HUES6 (cell line): ENCODE measurements at regions not wholly inside any gene's neighbourhood (a gene's known extent, or its start where the extent isn't known, plus 50 kb on each side); places are given as distances from the start of the nearest gene placed in this dataset.

Source experiments
- H3K27ac ChIP-seq: 2 replicates; pipeline ENCODE4 v1.7.0; 2013; ENCODE audit warnings: low read depth, mild to moderate bottlenecking, low read length, inconsistent platforms
- H3K27me3 ChIP-seq: 2 replicates; pipeline ENCODE4 v1.6.1; 2013; ENCODE audit warnings: low read length; ENCODE audit not compliant: control insufficient read depth, insufficient read depth
- H3K36me3 ChIP-seq: 2 replicates; pipeline ENCODE4 v1.6.1; 2013; ENCODE audit warnings: low read length; ENCODE audit not compliant: control insufficient read depth, insufficient read depth
- H3K4me1 ChIP-seq: 2 replicates; pipeline ENCODE4 v1.6.1; 2013; ENCODE audit warnings: low read length; ENCODE audit not compliant: control insufficient read depth, insufficient read depth
- H3K4me3 ChIP-seq: 2 replicates; pipeline ENCODE4 v1.5.1; 2013; ENCODE audit warnings: low read depth, low read length
- H3K9ac ChIP-seq: one replicate; pipeline ENCODE4 v1.6.1; 2013; ENCODE audit warnings: mild to moderate bottlenecking, low read length
- H3K9me3 ChIP-seq: 2 replicates; pipeline ENCODE4 v1.6.1; 2013; ENCODE audit warnings: low read depth, low read length; ENCODE audit not compliant: control insufficient read depth, insufficient read depth

DNA sequence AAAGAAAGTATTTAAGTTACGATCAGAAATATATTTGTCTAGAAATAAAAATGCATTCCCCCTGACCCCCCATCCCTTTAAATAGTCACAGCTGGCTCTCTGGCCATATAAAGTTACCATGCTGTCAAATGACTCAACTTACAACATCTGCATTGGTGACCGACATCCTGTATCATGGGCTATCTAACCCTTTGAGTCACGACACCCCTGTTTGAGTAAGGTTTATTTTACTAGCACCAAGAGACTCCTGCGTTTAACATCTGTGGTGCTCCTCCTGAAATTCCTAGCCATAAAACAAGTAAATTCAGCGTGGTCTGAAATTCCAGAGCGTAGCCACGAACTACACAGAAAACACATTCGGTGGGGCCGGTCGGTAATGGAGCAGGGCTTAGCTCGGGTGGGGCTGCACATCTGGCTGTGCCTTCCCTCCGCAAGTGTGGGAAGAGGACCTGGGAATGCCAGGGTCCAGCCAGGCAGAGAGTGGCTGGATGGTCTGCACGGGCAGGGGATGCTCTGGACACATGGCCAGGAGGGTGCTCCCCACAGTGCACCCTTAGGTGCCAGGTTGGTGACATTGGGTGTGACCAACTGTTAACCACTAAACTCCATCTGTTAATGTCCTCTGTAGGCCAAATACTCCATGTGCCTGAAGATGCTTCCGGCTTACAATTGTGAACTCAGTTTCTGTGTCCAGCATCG, 53.0 kb upstream of the CLDN14 start:
- Histone ChIP-seq H3K9me3 (no peaks in the 10 kb centered on the region), H3K4me1 (peaks cover 13% of the 10 kb centered on the region; the same call in 1 of the 2 replicates), H3K9ac (no peak overlapping the region), H3K27ac (no peak overlapping the region), H3K27me3 (no peaks in the 10 kb centered on the region), H3K36me3 (no peaks in the 10 kb centered on the region), H3K4me3 (no peak overlapping the region)

- Histone ChIP-seq H3K36me3 (no peaks in the 10 kb centered on the region), H3K27ac (no peak overlapping the region), H3K27me3 (no peaks in the 10 kb centered on the region), H3K4me3 (no peak overlapping the region), H3K9me3 (no peaks in the 10 kb centered on the region), H3K9ac (no peak overlapping the region), H3K4me1 (peaks cover 13% of the 10 kb centered on the region; the same call in 1 of the 2 replicates)
Measured at GRCh38 chr21:36533468-36533848, 53.5 kb upstream of the CLDN14 start.

- peaks cover 13% of the 10 kb centered on the region; the same call in 1 of the 2 replicates for H3K4me1 ChIP-seq
- no peak overlapping the region for H3K27ac ChIP-seq
- H3K9me3 ChIP-seq = no peaks in the 10 kb centered on the region
- H3K27me3 ChIP-seq = no peaks in the 10 kb centered on the region
- H3K9ac ChIP-seq = no peak overlapping the region
- no peaks in the 10 kb centered on the region for H3K36me3 ChIP-seq
- no peak overlapping the region for H3K4me3 ChIP-seq
Measured at GRCh38 chr21:36534656-36535055, 54.7 kb upstream of the CLDN14 start.

GRCh38 chr21:36535618-36536241, 55.8 kb upstream of the CLDN14 start:
- Histone ChIP-seq H3K4me1 (peaks cover 13% of the 10 kb centered on the region; the same call in 1 of the 2 replicates), H3K27me3 (peaks cover 2% of the 10 kb centered on the region; the same call in 1 of the 2 replicates), H3K4me3 (no peak overlapping the region), H3K27ac (no peak overlapping the region), H3K9ac (no peak overlapping the region), H3K36me3 (no peaks in the 10 kb centered on the region), H3K9me3 (no peaks in the 10 kb centered on the region)

DNA sequence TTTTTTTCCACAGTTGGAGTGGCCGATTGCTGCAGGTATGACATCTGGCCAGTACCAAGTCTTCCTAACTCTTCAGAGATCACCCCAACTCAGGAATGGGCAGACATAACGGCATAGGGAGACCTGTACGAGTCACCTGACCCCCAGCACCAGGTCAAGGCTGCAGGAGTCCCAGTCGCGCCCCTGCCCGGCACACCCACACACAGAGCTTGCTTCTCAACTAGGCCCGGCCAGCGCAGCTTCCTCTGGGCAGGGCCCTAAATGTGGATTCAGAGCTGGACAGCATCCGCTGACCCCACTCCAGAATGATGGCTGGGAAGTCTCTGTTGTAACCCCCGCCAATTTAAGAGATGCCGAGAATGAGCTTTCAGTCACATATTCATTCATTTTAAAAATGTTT, 58.8 kb upstream of the CLDN14 start:
- Histone ChIP-seq H3K36me3 (no peaks in the 10 kb centered on the region), H3K27ac (no peak overlapping the region), H3K4me1 (peaks cover 24% of the 10 kb centered on the region), H3K9me3 (no peaks in the 10 kb centered on the region), H3K4me3 (no peak overlapping the region), H3K9ac (no peak overlapping the region), H3K27me3 (peaks cover 30% of the 10 kb centered on the region)

DNA sequence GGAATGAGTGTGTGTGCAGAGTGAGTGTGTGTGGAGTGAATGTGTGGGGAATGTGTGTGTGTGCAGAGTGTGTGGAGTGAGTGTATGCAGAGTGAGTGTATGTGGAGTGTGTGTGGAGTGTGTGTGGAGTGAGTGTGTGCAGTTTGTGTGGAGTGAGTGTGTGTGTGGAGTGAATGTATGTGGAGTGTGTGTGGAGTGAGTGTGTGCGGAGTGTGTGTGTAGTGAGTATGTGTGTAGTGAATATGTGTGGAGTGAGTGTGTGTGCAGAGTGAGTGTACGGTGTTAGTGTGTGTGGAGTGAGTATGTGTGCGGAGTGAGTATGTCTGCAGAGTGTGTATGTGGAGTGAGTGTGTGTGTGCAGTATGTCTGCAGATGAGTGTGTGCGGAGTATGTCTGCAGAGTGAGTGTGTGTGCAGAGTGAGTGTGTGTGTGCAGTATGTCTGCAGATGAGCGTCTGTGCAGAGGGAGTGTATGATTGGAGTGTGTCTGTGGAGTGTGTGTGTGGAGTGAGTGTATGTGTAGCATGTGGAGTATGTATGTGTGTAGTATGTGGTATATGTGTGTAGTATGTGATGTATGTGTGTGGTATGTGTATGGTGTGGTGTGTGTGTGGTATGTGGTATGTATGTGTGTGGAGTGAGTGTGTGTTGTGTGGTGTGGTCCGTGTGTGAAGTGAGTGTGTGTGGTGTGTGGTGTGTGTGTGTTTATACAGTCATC, 59.7 kb upstream of the CLDN14 start:
- Histone ChIP-seq H3K4me1 (peaks cover 20% of the 10 kb centered on the region), H3K27me3 (peaks cover 33% of the 10 kb centered on the region), H3K9me3 (no peaks in the 10 kb centered on the region), H3K9ac (no peak overlapping the region), H3K4me3 (no peak overlapping the region), H3K27ac (no peak overlapping the region), H3K36me3 (no peaks in the 10 kb centered on the region)

- Histone ChIP-seq H3K9me3 (no peaks in the 10 kb centered on the region), H3K36me3 (no peaks in the 10 kb centered on the region), H3K4me1 (peaks cover 16% of the 10 kb centered on the region), H3K4me3 (no peak overlapping the region), H3K27ac (no peak overlapping the region), H3K27me3 (peaks cover 33% of the 10 kb centered on the region), H3K9ac (no peak overlapping the region)
Measured at GRCh38 chr21:36540700-36541099, 60.8 kb upstream of the CLDN14 start.

GRCh38 chr21:36541721-36542139, 61.8 kb upstream of the CLDN14 start:
- peaks cover 33% of the 10 kb centered on the region for H3K27me3 ChIP-seq
- no peak overlapping the region for H3K27ac ChIP-seq
- H3K9ac ChIP-seq = no peak overlapping the region
- H3K9me3 ChIP-seq = no peaks in the 10 kb centered on the region
- H3K36me3 ChIP-seq = no peaks in the 10 kb centered on the region
- peaks cover 11% of the 10 kb centered on the region for H3K4me1 ChIP-seq
- H3K4me3 ChIP-seq = no peak overlapping the region

GRCh38 chr21:36542312-36543101, 62.6 kb upstream of the CLDN14 start:
- no peaks in the 10 kb centered on the region for H3K36me3 ChIP-seq
- H3K27ac ChIP-seq = no peak overlapping the region
- peaks cover 11% of the 10 kb centered on the region for H3K4me1 ChIP-seq
- no peak overlapping the region for H3K9ac ChIP-seq
- H3K9me3 ChIP-seq = no peaks in the 10 kb centered on the region
- H3K4me3 ChIP-seq = peak overlapping the region; percentile 31; the same call in 1 of the 2 replicates
- peaks cover 33% of the 10 kb centered on the region for H3K27me3 ChIP-seq

- H3K36me3 ChIP-seq = no peaks in the 10 kb centered on the region
- no peak overlapping the region for H3K4me3 ChIP-seq
- H3K4me1 ChIP-seq = peaks cover 11% of the 10 kb centered on the region
- H3K9ac ChIP-seq = no peak overlapping the region
- H3K27me3 ChIP-seq = peaks cover 33% of the 10 kb centered on the region
- H3K9me3 ChIP-seq = no peaks in the 10 kb centered on the region
- H3K27ac ChIP-seq = no peak overlapping the region
Measured at GRCh38 chr21:36543924-36544323, 64.0 kb upstream of the CLDN14 start.
